HAP-1 (cell line): ENCODE measurements at regions not wholly inside any gene's neighbourhood (a gene's known extent, or its start where the extent isn't known, plus 50 kb on each side); places are given as distances from the start of the nearest gene placed in this dataset.
A peak's percentile ranks its signal among the peaks of the same experiment; 100 is the strongest.

Source experiments
- DNase-seq, 2 experiments: peaks; one replicate each; pipeline ENCODE4 v3.0.0-alpha.2; 2016 to 2020; ENCODE audit warnings: low spot score in 2 of 2
- H3K27me3 ChIP-seq: fragments of 250-450 bp; sonication (Bioruptor Pico); 2 replicates; pipeline ENCODE4 v1.5.1; 2020; ENCODE audit warnings: low read depth, mild to moderate bottlenecking, moderate library complexity
- H3K36me3 ChIP-seq: fragments of 250-450 bp; sonication (Bioruptor Pico); replicated peaks from 2 replicates; pipeline ENCODE4 v1.5.1; 2020; ENCODE audit warnings: mild to moderate bottlenecking
- H3K4me1 ChIP-seq: fragments of 250-450 bp; sonication (Bioruptor Pico); 2 replicates; pipeline ENCODE4 v1.5.1; 2020; ENCODE audit warnings: mild to moderate bottlenecking
- H3K4me3 ChIP-seq: fragments of 250-450 bp; sonication (Bioruptor Pico); 2 replicates; pipeline ENCODE4 v1.5.1; 2020; ENCODE audit warnings: mild to moderate bottlenecking, moderate library complexity
- H3K9me3 ChIP-seq: fragments of 250-450 bp; sonication (Bioruptor Pico); 2 replicates; pipeline ENCODE4 v1.5.1; 2020; ENCODE audit warnings: mild to moderate bottlenecking, moderate library complexity
- in situ Hi-C: fragments of 300-500 bp; cut with MboI; formaldehyde crosslinking; loops from 3 replicates; pipeline ENCODE4 v1.14.3; 2020; ENCODE audit warnings: low sequenced_read_pairs, inconsistent platforms, mixed read lengths

DNA sequence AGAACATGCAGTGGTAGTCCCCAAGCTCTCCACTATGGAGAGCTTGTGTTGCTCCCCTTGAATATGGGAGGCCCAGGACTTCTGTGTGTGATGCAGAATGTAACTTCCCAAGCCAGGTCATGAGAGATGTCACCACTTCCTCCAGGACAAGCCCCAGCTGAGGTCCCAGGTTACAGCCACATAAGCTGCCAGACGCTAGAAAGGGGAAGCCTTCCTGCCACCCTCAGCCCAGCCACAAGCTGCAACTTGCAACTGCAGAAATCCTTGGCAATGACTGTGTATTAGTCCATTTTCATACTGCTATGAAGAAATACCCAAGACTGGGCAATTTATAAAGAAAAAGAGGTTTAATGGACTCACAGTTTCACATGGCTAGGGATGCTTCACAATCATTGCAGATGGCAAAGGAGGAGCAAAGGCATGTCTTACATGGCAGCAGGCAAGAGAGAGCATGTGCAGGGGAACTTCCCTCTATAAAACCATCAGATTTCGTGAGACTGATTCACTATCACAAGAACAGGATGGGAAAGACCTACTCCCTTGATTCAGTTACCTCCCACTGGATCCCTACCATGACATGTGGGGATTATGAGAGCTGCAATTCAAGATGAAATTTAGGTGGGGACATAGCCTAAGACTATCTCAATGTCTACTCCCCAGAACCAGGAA lies 91.5 kb upstream of the DHX15 start:
- no peak overlapping the region for H3K4me3 ChIP-seq
- H3K9me3 ChIP-seq, result no peaks in the 10 kb centered on the region; the same call in 1 of the 2 replicates
- H3K4me1 ChIP-seq, result peaks cover 12% of the 10 kb centered on the region
- no peak for DNase-seq
- H3K36me3 ChIP-seq, result no peaks in the 10 kb centered on the region
- in situ Hi-C loops, result no loop called here
- no peaks in the 10 kb centered on the region for H3K27me3 ChIP-seq

DNA sequence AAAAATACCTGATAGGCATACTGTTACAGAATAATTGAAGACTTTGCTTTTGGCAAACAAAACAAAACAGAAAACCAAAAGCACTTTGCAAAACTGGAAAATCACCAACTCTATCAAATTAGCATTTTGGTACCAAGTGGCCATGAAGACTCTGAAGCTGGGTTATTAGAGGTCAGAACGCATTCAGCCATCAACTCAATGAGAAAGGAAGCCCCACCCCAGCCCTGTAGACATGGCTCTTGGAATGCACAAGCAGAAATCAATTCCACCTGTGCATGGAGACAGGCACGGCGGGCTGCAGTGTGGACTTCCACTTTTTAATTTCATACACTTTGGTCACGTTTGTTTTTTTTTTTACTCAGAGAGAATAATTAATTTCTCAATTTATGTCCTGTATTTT lies 93.6 kb upstream of the DHX15 start:
- H3K27me3 ChIP-seq, result no peaks in the 10 kb centered on the region
- H3K4me1 ChIP-seq, result peaks cover 12% of the 10 kb centered on the region
- in situ Hi-C loops, result no loop called here
- H3K36me3 ChIP-seq, result no peaks in the 10 kb centered on the region
- no peak overlapping the region for H3K4me3 ChIP-seq
- H3K9me3 ChIP-seq, result no peaks in the 10 kb centered on the region; the same call in 1 of the 2 replicates
- no peak for DNase-seq

DNA sequence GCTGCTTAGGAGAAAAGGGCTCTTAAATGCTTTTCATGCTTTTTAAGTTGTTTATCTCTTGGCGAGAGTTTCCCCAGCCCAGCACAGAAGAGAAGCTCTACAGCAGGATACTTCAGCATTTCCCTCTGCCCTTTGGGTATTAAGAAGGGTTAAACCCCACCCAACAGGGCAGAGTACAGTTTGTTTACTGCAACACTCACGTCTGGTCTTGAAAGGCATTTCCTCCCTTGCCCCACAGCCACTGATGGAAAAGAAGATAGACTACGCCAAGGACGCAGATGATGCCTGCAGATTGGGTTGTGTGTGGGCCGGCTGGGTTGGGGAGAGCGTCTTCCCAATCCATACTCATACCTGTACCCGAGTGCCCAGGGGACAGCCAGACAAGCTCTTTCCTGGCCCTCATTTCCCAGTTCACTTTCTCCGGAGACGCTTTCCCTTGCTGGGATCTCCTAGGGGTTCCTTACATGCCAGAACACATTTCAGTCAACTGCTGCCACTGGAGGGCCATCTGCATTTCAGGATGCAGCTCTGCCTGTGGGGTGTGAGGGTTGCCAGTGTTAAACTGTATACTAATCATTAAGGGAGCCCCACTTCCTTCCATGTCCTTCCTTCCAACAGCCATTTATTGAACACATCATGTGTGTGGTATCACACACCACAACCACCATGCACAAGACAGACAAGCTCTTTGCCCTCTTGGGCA lies 96.5 kb upstream of the DHX15 start:
- peaks cover 12% of the 10 kb centered on the region for H3K4me1 ChIP-seq
- no peaks in the 10 kb centered on the region; the same call in 1 of the 2 replicates for H3K9me3 ChIP-seq
- in situ Hi-C loops, result loop anchor here (10.0 kb wide), 1 partner anchor 116 kb away; no protein-coding TSS in a partner anchor
- no peak overlapping the region for H3K4me3 ChIP-seq
- H3K36me3 ChIP-seq, result no peaks in the 10 kb centered on the region
- no peak for DNase-seq
- H3K27me3 ChIP-seq, result no peaks in the 10 kb centered on the region

DNA sequence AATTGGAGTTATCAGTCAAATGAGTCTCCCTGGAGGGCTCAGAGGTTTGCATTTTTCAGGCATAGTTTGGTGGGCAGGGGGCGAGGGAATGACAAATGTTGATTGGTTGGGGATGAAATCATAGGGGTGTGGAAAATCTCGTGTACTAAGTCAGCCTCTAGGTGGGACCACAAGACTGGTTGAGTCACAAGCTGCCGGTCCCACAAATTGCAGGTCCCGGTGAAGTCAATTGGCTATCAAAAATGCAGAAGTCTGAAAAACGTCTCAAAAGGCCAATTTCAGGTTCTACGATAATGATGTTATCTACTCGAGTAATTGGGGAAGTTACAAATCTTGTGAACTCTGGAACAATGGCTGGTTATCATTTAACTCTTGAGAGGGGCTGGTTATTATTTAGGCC lies 98.8 kb upstream of the DHX15 start:
- Histone ChIP-seq H3K9me3 (no peaks in the 10 kb centered on the region), H3K36me3 (no peaks in the 10 kb centered on the region), H3K4me1 (no peaks in the 10 kb centered on the region; the same call in 1 of the 2 replicates), H3K4me3 (no peak overlapping the region), H3K27me3 (no peaks in the 10 kb centered on the region)
- no peak for DNase-seq
- in situ Hi-C loops, result loop anchor here (10.0 kb wide), 1 partner anchor 118 kb away; no protein-coding TSS in a partner anchor

DNA sequence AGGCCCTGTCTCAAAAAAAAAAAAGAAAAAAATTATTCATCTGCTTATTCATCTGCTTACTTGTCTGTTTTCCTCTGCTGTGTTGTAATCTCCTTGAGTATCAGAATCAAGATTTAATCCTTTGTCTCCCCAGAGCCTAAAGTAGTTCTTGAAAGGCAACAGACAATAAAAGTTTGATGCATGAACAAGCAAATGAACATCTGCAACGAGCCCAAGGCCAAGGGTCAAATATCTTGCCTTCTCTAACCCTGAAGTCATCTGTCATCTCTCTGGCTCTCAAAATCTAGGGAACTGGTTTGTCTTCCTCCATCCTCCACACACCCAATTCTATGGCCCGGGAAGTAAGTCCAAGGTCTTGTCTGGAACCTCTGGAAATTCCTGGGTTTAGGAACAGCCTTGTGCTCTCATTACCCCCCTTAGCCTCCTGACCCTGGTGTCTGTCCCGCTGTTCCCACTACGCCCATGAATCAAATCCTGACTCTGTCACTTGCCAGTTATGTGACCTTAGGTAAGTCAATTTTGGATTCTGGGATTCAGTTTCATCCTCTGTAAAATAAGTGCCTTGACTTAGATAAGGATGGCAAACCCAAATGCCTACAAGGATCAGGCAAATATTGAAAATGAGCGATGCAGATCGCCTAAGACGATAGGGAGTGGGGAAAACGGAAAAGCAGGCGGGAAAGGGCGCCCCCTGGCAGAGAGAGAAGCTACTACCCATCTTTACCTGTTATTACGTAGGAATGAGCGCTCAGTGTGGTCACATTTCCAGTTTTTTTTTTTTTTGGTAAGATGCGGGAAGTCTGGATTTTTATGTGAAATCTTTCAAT lies 102.7 kb upstream of the DHX15 start:
- Histone ChIP-seq H3K27me3 (no peaks in the 10 kb centered on the region), H3K4me1 (no peaks in the 10 kb centered on the region; the same call in 1 of the 2 replicates), H3K9me3 (no peaks in the 10 kb centered on the region), H3K4me3 (no peak overlapping the region), H3K36me3 (no peaks in the 10 kb centered on the region)
- in situ Hi-C loops, result loop anchor here (10.0 kb wide), 1 partner anchor 122 kb away; no protein-coding TSS in a partner anchor
- peak; percentile 45 to 82 for DNase-seq

DNA sequence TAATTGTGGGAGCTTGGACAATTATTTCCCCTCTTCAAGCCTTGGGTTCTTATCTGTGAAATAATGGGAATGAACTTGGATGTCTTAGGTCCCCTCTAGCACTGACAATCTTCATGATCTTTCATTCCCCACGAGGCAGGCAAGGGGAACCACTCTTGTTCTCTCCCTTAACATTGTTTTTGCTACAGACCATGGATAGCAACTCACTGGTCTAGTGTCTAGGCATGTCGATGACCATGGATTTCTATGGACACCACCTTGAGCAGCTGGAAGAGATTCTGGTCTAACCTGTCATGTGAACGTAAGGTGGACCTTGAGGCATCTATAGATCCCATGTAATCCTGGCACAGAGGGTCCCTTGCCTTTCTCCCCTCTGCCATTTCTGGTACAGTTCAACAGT lies 104.1 kb upstream of the DHX15 start:
- no peaks in the 10 kb centered on the region; the same call in 1 of the 2 replicates for H3K4me1 ChIP-seq
- no peak for DNase-seq
- no peaks in the 10 kb centered on the region for H3K9me3 ChIP-seq
- H3K36me3 ChIP-seq, result no peaks in the 10 kb centered on the region
- no peaks in the 10 kb centered on the region for H3K27me3 ChIP-seq
- in situ Hi-C loops, result loop anchor here (10.0 kb wide), 1 partner anchor 124 kb away; no protein-coding TSS in a partner anchor
- no peak overlapping the region for H3K4me3 ChIP-seq

DNA sequence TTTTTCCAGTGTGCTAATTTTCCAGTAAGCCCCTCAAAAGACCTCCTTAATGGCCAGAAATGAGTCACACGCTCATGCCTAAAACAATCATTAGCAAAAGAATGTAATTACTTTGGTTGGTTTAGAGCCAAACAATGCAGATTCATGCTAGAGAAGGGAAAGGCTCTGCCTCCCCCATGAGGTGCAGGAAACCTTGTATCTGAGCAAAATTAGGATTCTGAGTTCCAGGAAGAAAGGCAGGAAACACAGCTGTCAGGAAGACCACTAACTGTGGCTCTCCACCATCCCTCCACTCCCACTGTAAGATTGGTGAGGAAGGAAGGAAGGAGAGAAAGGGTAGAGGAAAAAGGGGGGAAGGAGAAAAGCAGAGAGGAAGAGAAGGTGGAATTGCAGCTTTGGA lies 104.9 kb upstream of the DHX15 start:
- H3K4me3 ChIP-seq, result no peak overlapping the region
- H3K9me3 ChIP-seq, result no peaks in the 10 kb centered on the region
- no peaks in the 10 kb centered on the region for H3K27me3 ChIP-seq
- no peaks in the 10 kb centered on the region; the same call in 1 of the 2 replicates for H3K4me1 ChIP-seq
- in situ Hi-C loops, result loop anchor here (10.0 kb wide), 1 partner anchor 124 kb away; no protein-coding TSS in a partner anchor
- H3K36me3 ChIP-seq, result no peaks in the 10 kb centered on the region
- DNase-seq, result no peak

DNA sequence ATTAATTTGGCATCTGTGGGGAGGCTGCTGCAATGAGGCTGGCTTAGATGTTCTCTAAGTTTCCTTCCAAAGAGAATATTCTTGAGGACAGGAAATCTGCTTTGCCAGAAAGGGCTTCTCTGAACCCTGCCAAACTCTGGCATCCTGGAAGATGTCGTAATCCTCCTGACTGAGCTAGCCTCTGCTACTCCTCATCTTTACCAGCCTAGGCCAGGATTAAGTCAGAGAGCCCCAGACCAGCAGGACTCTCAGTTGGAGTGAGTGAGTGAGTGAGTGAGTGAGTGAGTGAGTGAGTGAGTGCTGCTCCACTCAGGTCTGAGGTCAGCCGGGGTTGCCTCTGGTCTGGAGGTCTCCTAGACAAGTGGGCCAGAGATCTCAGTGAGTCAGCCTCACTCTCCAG lies 104.9 kb upstream of the SOD3 start:
- in situ Hi-C loops, result no loop called here
- H3K4me1 ChIP-seq, result no peaks in the 10 kb centered on the region; the same call in 1 of the 2 replicates
- no peak for DNase-seq
- H3K4me3 ChIP-seq, result no peak overlapping the region
- no peaks in the 10 kb centered on the region for H3K27me3 ChIP-seq
- no peaks in the 10 kb centered on the region for H3K9me3 ChIP-seq
- no peaks in the 10 kb centered on the region for H3K36me3 ChIP-seq

DNA sequence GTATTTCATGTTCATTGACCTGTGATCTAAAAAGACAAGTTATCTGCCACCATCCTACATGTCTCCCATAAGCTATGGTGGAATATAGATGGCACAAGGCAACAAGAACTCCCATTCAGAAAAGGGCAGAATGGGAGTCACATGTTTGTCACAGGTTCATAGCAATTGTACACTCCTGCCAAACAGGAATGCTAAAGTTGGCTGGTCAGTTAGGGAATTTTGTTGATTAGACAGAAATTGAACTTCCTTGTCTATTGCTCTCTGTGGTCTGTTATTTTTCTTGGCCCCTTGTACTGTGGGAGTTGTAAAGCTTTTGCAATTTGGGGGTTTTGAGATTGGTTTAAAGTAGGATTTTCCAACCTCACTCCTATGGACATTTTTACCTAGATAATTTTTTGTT lies 101.7 kb upstream of the SOD3 start:
- no peak for DNase-seq
- 0 out of 2 replicates have a peak, but pooled peaks cover 3% of the 10 kb centered on the region for H3K27me3 ChIP-seq
- in situ Hi-C loops, result no loop called here
- no peaks in the 10 kb centered on the region for H3K36me3 ChIP-seq
- H3K9me3 ChIP-seq, result no peaks in the 10 kb centered on the region
- H3K4me3 ChIP-seq, result no peak overlapping the region
- no peaks in the 10 kb centered on the region; the same call in 1 of the 2 replicates for H3K4me1 ChIP-seq

DNA sequence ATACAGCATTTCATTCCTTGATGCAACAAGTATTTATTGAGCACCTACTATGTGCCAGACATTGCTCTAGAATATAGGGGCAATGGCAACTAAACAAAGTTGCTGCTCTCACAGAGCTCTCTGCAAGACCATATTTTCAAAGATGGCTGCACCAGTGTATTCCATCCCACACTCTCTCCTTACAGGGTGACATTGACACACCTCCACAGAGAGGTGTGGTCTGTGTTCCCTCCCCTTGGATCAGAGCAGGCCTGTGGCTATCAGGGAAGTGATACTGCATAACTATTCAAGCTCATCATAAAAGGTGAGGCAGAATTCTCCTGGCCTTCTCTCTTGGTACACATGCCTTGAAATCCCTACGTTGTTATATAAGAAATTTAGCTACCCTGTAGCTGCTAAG lies 95.3 kb upstream of the SOD3 start:
- H3K36me3 ChIP-seq, result no peaks in the 10 kb centered on the region
- no peaks in the 10 kb centered on the region for H3K4me1 ChIP-seq
- no peaks in the 10 kb centered on the region for H3K9me3 ChIP-seq
- H3K27me3 ChIP-seq, result 0 out of 2 replicates have a peak, but pooled peaks cover 3% of the 10 kb centered on the region
- in situ Hi-C loops, result no loop called here
- DNase-seq, result no peak
- H3K4me3 ChIP-seq, result no peak overlapping the region

DNA sequence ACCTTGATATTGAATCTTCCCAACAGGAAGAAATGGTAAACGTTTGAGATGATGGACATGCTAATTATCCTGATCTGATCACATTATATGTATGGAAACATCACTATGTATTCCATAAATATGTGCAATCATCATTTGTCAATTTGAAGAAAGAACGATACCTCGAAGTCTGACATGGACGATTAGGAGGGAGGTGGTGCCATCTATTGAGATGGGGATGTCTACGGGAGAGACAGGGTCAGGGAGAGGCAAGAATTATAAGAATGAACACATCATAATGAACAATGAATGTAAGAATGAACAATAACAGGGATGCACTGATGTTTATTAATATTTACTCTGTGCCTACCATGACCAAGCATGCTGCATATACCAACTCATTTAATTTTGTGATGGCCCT lies 93.7 kb upstream of the SOD3 start:
- in situ Hi-C loops, result no loop called here
- no peaks in the 10 kb centered on the region for H3K36me3 ChIP-seq
- H3K4me1 ChIP-seq, result no peaks in the 10 kb centered on the region
- no peaks in the 10 kb centered on the region for H3K9me3 ChIP-seq
- no peak overlapping the region for H3K4me3 ChIP-seq
- no peak for DNase-seq
- H3K27me3 ChIP-seq, result 0 out of 2 replicates have a peak, but pooled peaks cover 3% of the 10 kb centered on the region

DNA sequence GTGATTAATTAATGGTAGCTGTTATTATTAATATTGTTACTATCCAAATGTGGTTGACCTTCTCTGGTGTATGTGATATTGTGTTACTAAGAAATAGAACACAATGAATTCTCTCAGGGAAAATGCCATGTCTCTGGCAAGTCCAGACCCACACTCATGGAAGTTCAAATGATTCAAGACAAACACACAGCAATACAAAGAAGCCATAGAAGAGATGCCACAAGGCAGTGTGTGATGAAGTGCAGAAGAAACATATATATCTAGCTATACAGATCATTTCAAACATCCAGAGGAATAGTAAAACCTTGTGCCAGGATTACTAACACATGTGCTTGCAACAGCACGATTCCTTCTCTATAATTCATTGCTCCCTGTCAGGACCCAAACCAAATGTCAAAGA lies 93.1 kb upstream of the SOD3 start:
- no peak overlapping the region for H3K4me3 ChIP-seq
- 0 out of 2 replicates have a peak, but pooled peaks cover 3% of the 10 kb centered on the region for H3K27me3 ChIP-seq
- in situ Hi-C loops, result no loop called here
- no peak for DNase-seq
- no peaks in the 10 kb centered on the region for H3K9me3 ChIP-seq
- H3K4me1 ChIP-seq, result no peaks in the 10 kb centered on the region
- H3K36me3 ChIP-seq, result no peaks in the 10 kb centered on the region

DNA sequence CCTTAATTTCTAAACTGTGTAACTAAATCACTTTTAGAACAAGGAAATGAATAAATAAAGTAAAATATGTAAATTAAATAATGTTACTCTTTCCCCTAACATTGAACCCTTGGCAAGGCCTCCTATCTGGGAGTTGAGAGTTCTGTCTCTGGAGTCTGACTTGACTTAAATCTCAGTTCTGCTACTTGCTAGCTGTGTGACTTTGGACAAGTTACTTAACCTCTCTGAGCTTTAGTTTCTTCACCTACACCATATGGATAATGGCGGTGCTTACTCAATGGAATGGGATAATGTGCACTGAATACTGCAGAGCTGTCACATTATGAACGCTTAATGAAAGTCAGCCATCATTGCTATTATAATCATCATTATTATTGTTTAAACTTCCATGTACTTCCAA lies 92.1 kb upstream of the SOD3 start:
- Histone ChIP-seq H3K9me3 (no peaks in the 10 kb centered on the region), H3K27me3 (no peaks in the 10 kb centered on the region), H3K36me3 (no peaks in the 10 kb centered on the region), H3K4me1 (no peaks in the 10 kb centered on the region), H3K4me3 (no peak overlapping the region)
- no peak for DNase-seq
- in situ Hi-C loops, result no loop called here
